ENCODE measurements at regions not wholly inside any gene's neighbourhood (a gene's known extent, or its start where the extent isn't known, plus 50 kb on each side); places are given as distances from the start of the nearest gene placed in this dataset.
"Not testable (repeated sequence)": the region's sequence is repeated elsewhere in the genome, so short reads cannot be mapped to it uniquely, and the experiment has no call there.

DNA sequence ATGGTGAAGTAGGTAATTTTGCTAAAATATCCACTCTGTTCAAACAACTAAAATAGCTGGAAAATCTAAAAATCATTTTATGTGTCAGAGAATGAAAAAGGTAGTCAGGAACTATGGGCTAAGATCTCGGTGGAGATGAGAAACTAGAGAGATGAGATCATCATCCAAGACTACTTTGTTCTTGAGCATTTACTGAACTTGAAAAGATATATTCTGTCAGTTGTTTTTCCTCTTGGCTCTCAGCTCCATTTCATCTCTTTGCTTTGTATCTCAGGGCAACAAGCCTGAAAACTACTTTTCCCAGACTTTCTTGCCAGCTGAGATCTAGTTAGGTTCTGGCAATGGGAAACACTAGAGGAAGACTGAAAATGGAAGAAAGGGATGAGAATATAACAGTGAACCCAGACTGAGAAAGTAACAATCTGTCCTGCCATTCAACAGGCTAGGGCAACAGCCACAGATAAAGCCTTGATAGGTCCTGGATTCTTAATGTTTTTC is 346.2 kb upstream of the MEX3C start:
- H3K27ac Mint-ChIP-seq, result no peak overlapping the region
- no peaks in the 10 kb centered on the region for H3K4me1 Mint-ChIP-seq
- H3K4me3 Mint-ChIP-seq, result no peak overlapping the region
- no peak for DNase-seq
- peaks cover 0 to 2% (median 0%) of the 10 kb centered on the region in 6 donors for H3K9me3 Mint-ChIP-seq
- H3K36me3 Mint-ChIP-seq, result no peaks in the 10 kb centered on the region
- H3K27me3 Mint-ChIP-seq (ENCODE audit: low read depth in 3 of 3), result peaks cover 0 to 4% (median 3%) of the 10 kb centered on the region in 3 donors

DNA sequence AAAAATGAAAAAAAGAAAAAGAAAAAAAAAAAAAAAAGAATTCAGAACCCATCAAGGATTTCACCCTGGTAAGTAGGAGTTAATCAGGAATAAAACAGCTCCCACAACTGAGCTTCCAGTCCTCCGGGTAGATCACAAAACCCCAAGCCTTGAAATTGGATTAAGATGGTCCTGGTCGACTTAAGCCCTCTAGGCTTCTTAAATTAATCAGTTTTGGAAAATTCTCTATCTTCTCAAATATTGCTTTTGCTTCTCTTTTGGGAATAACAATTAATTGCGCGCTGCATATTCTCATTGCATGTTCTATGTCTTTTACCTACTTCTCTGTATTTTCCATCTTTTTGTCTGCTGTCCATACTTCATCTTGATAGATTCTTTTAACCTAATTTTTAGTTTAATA is 348.0 kb upstream of the MEX3C start:
- H3K27ac Mint-ChIP-seq, result no peak overlapping the region
- H3K4me1 Mint-ChIP-seq, result no peaks in the 10 kb centered on the region
- H3K9me3 Mint-ChIP-seq, result peaks cover 0 to 2% (median 0%) of the 10 kb centered on the region in 6 donors
- peaks cover 0 to 4% (median 2%) of the 10 kb centered on the region in 3 donors for H3K27me3 Mint-ChIP-seq (ENCODE audit: low read depth in 3 of 3)
- H3K36me3 Mint-ChIP-seq, result no peaks in the 10 kb centered on the region
- no peak for DNase-seq
- no peak overlapping the region for H3K4me3 Mint-ChIP-seq

GRCh38 chr18:51559198-51559901 is 361.9 kb upstream of the MEX3C start:
- Mint-ChIP-seq H3K27me3 (ENCODE audit: low read depth in 3 of 3) (peaks cover 2 to 13% (median 8%) of the 10 kb centered on the region in 3 donors), H3K4me1 (no peaks in the 10 kb centered on the region), H3K36me3 (peaks cover 0 to 6% (median 0%) of the 10 kb centered on the region in 3 donors), H3K4me3 (no peak overlapping the region), H3K27ac (no peak overlapping the region), H3K9me3 (peaks cover 0 to 6% (median 2%) of the 10 kb centered on the region in 6 donors)
- no peak for DNase-seq

GRCh38 chr18:51559902-51560287 is 362.4 kb upstream of the MEX3C start:
- Mint-ChIP-seq H3K36me3 (peaks cover 0 to 4% (median 0%) of the 10 kb centered on the region in 3 donors), H3K27me3 (ENCODE audit: low read depth in 3 of 3) (peaks cover 2 to 11% (median 8%) of the 10 kb centered on the region in 3 donors), H3K9me3 (peaks cover 0 to 5% (median 2%) of the 10 kb centered on the region in 6 donors), H3K27ac (no peak overlapping the region), H3K4me1 (no peaks in the 10 kb centered on the region), H3K4me3 (no peak overlapping the region)
- DNase-seq, result no peak

GRCh38 chr18:51561821-51562220 is 364.3 kb upstream of the MEX3C start:
- H3K4me3 Mint-ChIP-seq, result no peak overlapping the region
- H3K27ac Mint-ChIP-seq, result no peak overlapping the region
- no peaks in the 10 kb centered on the region for H3K9me3 Mint-ChIP-seq
- peaks cover 3 to 12% (median 5%) of the 10 kb centered on the region in 3 donors for H3K27me3 Mint-ChIP-seq (ENCODE audit: low read depth in 3 of 3)
- no peaks in the 10 kb centered on the region for H3K4me1 Mint-ChIP-seq
- DNase-seq, result no peak
- H3K36me3 Mint-ChIP-seq, result peaks cover 0 to 4% (median 0%) of the 10 kb centered on the region in 3 donors

DNA sequence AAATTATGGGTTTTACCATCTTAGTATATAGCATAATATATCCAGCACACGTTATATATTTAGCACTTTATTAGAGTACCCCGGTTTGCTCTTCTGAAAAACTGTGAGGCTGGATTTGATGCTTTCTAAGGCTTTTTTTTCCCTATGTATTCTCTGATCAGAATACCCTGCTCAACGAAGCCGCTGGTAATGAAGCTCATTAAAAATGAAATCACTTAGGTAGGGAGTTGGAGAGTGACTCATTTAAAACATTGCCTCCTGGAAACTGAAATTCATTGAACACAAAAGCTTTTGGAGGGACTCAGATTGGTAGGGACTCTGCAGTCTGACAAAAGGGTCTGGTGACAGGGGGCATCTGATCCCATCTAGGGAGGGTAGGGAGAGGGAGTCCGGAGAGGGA is 365.4 kb upstream of the MEX3C start:
- no peak overlapping the region for H3K27ac Mint-ChIP-seq
- H3K4me1 Mint-ChIP-seq, result no peaks in the 10 kb centered on the region
- no peaks in the 10 kb centered on the region for H3K36me3 Mint-ChIP-seq
- no peak overlapping the region for H3K4me3 Mint-ChIP-seq
- H3K9me3 Mint-ChIP-seq, result no peaks in the 10 kb centered on the region
- H3K27me3 Mint-ChIP-seq (ENCODE audit: low read depth in 3 of 3), result peaks cover 0 to 12% (median 5%) of the 10 kb centered on the region in 3 donors
- no peak for DNase-seq

- Mint-ChIP-seq H3K36me3 (no peaks in the 10 kb centered on the region), H3K27ac (no peak overlapping the region), H3K27me3 (ENCODE audit: low read depth in 3 of 3) (peaks cover 0 to 12% (median 5%) of the 10 kb centered on the region in 3 donors), H3K9me3 (no peaks in the 10 kb centered on the region), H3K4me1 (no peaks in the 10 kb centered on the region), H3K4me3 (no peak overlapping the region)
- DNase-seq, result no peak
Measured at GRCh38 chr18:51563396-51563795, 365.9 kb upstream of the MEX3C start.

GRCh38 chr18:51568151-51568550 is 370.7 kb upstream of the MEX3C start:
- no peaks in the 10 kb centered on the region for H3K36me3 Mint-ChIP-seq

DNA sequence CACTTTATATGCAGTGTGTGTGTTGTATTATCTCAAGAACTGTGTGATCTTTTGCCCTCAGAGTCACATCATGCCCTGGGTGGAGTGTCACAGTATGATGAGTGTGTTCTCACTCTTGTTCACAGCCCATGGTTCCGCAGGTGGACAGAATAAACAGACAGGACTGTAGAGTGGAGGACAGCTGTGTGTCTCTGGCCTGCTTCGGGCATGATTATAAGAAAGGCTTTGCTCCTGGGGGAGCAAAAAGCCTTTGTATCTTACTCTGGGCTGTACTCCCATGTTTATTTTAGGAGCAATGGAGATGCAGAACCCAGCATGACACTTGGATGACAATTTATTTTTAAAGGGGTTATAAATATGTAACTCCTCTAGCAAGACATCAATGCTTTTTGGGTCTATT is 371.7 kb upstream of the MEX3C start:
- H3K27me3 Mint-ChIP-seq (ENCODE audit: low read depth in 3 of 3), result peaks cover 0 to 4% (median 3%) of the 10 kb centered on the region in 3 donors
- no peak overlapping the region for H3K4me3 Mint-ChIP-seq
- no peaks in the 10 kb centered on the region for H3K4me1 Mint-ChIP-seq

More at GRCh38 chr18:51568151-51568550, 370.7 kb upstream of the MEX3C start:
- H3K4me3 Mint-ChIP-seq, result no peak overlapping the region
- H3K4me1 Mint-ChIP-seq, result no peaks in the 10 kb centered on the region
- H3K27ac Mint-ChIP-seq, result no peak overlapping the region
- no peaks in the 10 kb centered on the region for H3K9me3 Mint-ChIP-seq
- peaks cover 0 to 3% (median 3%) of the 10 kb centered on the region in 3 donors for H3K27me3 Mint-ChIP-seq (ENCODE audit: low read depth in 3 of 3)
- no peak for DNase-seq

DNA sequence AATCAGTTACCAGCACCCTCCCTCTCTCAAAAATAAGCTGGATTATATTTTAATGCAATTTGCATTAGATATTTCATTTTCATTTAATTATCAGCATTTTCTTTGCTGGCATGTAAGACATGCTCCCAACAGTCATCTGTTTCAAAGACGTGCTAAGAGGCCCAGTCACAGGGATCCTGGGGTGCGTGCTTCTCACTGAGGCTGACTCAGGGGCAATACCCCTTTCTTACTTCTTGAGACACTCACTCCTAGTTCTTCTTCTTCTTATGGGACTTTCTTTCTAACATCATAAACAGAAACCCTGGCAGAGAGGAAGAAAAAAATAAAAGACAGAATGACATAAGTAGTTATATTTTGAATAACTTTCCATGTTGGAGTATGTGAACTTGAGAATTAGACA is 372.1 kb upstream of the MEX3C start:
- H3K27ac Mint-ChIP-seq, result no peak overlapping the region
- no peak overlapping the region for H3K4me3 Mint-ChIP-seq
- peaks cover 0 to 5% (median 3%) of the 10 kb centered on the region in 3 donors for H3K27me3 Mint-ChIP-seq (ENCODE audit: low read depth in 3 of 3)
- peaks cover 0 to 1% (median 0%) of the 10 kb centered on the region in 6 donors for H3K9me3 Mint-ChIP-seq
- no peaks in the 10 kb centered on the region for H3K36me3 Mint-ChIP-seq
- no peaks in the 10 kb centered on the region for H3K4me1 Mint-ChIP-seq
- no peak for DNase-seq

More for the DNA sequence above, 371.7 kb upstream of the MEX3C start:
- Mint-ChIP-seq H3K36me3 (no peaks in the 10 kb centered on the region), H3K9me3 (peaks cover 0 to 1% (median 0%) of the 10 kb centered on the region in 6 donors), H3K27ac (no peak overlapping the region)
- DNase-seq, result no peak

DNA sequence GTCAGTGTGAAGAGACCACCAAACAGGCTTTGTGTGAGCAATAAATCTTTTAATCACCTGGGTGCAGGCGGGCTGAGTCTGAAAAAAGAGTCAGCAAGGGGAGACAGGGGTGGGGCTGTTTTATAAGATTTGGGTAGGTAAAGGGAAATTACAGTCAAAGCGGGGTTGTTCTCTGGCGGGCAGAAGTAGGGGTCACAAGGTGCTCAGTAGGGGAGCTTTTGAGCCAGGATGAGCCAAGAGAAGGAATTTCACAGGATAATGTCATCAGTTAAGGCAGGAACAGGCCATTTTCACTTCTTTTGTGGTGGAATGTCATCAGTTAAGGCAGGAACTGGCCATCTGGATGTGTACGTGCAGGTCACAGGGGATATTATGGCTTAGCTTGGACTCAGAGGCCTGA is 372.6 kb upstream of the MEX3C start:
- not testable (repeated sequence) for H3K4me1 Mint-ChIP-seq; H3K27ac Mint-ChIP-seq; H3K36me3 Mint-ChIP-seq; DNase-seq; H3K9me3 Mint-ChIP-seq; H3K27me3 Mint-ChIP-seq (ENCODE audit: low read depth in 3 of 3); H3K4me3 Mint-ChIP-seq

GRCh38 chr18:51573886-51574285 is 376.4 kb upstream of the MEX3C start:
- H3K4me3 Mint-ChIP-seq; H3K27ac Mint-ChIP-seq; H3K36me3 Mint-ChIP-seq; DNase-seq; H3K27me3 Mint-ChIP-seq (ENCODE audit: low read depth in 3 of 3); H3K4me1 Mint-ChIP-seq; H3K9me3 Mint-ChIP-seq: not testable (repeated sequence)

DNA sequence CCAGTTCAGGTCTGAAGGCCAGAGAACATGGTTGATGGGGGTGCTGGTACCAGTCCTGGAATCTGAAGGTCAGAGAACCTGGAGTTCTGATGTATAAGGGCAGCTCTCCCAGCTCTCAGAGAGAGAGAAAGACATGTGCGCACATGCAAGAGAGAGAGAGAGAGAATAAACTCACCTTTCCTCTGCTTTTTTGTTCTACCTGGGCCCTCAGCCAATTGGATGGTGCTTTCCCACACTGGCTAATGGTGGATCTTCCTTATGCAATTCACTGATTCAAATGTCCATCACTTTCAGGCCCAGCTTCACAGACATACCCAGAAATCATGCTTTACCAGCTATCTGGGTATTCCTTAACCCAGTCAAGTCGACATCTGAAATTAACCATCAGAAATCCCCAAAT is 377.7 kb upstream of the MEX3C start:
- DNase-seq, result no peak
- Mint-ChIP-seq H3K36me3 (no peaks in the 10 kb centered on the region), H3K27ac (no peak overlapping the region), H3K9me3 (peaks cover 0 to 3% (median 0%) of the 10 kb centered on the region in 6 donors), H3K4me3 (no peak overlapping the region), H3K4me1 (no peaks in the 10 kb centered on the region), H3K27me3 (ENCODE audit: low read depth in 3 of 3) (peaks cover 0 to 5% (median 5%) of the 10 kb centered on the region in 3 donors)

DNA sequence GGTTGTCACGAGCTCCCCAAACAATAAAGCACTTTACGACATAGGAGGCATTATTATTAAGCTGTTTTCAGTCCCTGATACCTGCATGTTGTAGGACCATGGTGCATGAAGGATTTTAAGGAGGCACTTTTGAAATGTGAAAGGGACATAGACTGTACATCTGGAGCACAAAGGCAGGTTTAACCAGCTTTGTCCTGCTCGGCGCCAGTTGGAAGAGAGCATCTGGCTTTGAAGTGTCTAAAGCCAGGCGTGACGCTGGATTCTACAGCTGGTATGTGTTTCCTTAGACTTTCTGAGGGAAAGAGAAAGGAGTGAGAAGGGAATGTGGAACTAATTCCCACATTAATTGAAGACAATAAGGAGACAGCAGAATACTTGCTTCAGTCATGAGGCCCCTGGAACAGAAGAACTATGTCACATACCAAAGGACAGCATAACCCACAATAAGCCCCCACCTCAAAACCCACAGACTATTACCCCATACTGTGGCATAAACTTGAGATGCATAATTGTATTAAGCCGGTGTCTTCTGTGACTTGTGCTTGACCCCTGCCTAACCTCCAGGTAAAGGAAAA is 381.0 kb upstream of the MEX3C start:
- H3K9me3 Mint-ChIP-seq, result peaks cover 0 to 3% (median 0%) of the 10 kb centered on the region in 6 donors
- no peak for DNase-seq
- no peak overlapping the region for H3K4me3 Mint-ChIP-seq
- H3K27ac Mint-ChIP-seq, result no peak overlapping the region
- H3K27me3 Mint-ChIP-seq (ENCODE audit: low read depth in 3 of 3), result peaks cover 2 to 7% (median 5%) of the 10 kb centered on the region in 3 donors
- no peaks in the 10 kb centered on the region for H3K36me3 Mint-ChIP-seq
- no peaks in the 10 kb centered on the region for H3K4me1 Mint-ChIP-seq

Measured in immature natural killer cell (primary cell).